HFFc6 (cell line): ENCODE measurements at regions not wholly inside any gene's neighbourhood (a gene's known extent, or its start where the extent isn't known, plus 50 kb on each side); places are given as distances from the start of the nearest gene placed in this dataset.
"Not testable (repeated sequence)": the region's sequence is repeated elsewhere in the genome, so short reads cannot be mapped to it uniquely, and the experiment has no call there.

Source experiments
- DNase-seq: peaks from one replicate; pipeline ENCODE4 v3.0.0-alpha.2; 2018
- H3K27ac Mint-ChIP-seq: 2 replicates; pipeline ENCODE4 v1.8.0; 2020; ENCODE audit warnings: mild to moderate bottlenecking, mixed read lengths
- H3K27me3 Mint-ChIP-seq: 2 replicates; pipeline ENCODE4 v1.8.0; 2021; ENCODE audit warnings: mild to moderate bottlenecking, moderate library complexity, mixed read lengths; ENCODE audit not compliant: insufficient read depth
- H3K36me3 Mint-ChIP-seq: 2 replicates; pipeline ENCODE4 v1.8.0; 2021; ENCODE audit warnings: low read depth, mixed read lengths
- H3K4me1 Mint-ChIP-seq: 2 replicates; pipeline ENCODE4 v1.8.0; 2020; ENCODE audit warnings: low read depth, mixed read lengths
- H3K4me3 Mint-ChIP-seq: 2 replicates; pipeline ENCODE4 v1.8.0; 2020; ENCODE audit warnings: mild to moderate bottlenecking, moderate library complexity, mixed read lengths
- H3K9me3 Mint-ChIP-seq: 2 replicates; pipeline ENCODE4 v1.8.0; 2020; ENCODE audit warnings: mild to moderate bottlenecking, mixed read lengths
- CTCF ChIP-seq: fragments of 200-600 bp; sonication (generic); IDR thresholded peaks from 2 replicates; pipeline ENCODE4 v1.5.0; 2021; ENCODE audit warnings: antibody characterized with exemption, mild to moderate bottlenecking

GRCh38 chr2:129803871-129804270 is 175.6 kb upstream of the RAB6C start:
- no peaks in the 10 kb centered on the region for H3K36me3 Mint-ChIP-seq
- H3K27ac Mint-ChIP-seq, result no peak overlapping the region
- 0 out of 2 replicates have a peak, but pooled peaks cover 7% of the 10 kb centered on the region for H3K4me1 Mint-ChIP-seq
- H3K27me3 Mint-ChIP-seq, result peaks cover 2% of the 10 kb centered on the region
- H3K4me3 Mint-ChIP-seq, result no peak overlapping the region
- DNase-seq, result no peak
- peaks cover 10% of the 10 kb centered on the region; the same call in 1 of the 2 replicates for H3K9me3 Mint-ChIP-seq
- no peak for TF ChIP-seq CTCF

GRCh38 chr2:129805899-129806298 is 173.6 kb upstream of the RAB6C start:
- Mint-ChIP-seq H3K36me3 (no peaks in the 10 kb centered on the region), H3K27me3 (peaks cover 2% of the 10 kb centered on the region), H3K4me1 (0 out of 2 replicates have a peak, but pooled peaks cover 7% of the 10 kb centered on the region), H3K4me3 (no peak overlapping the region), H3K9me3 (no peaks in the 10 kb centered on the region; the same call in 1 of the 2 replicates), H3K27ac (no peak overlapping the region)
- no peak for TF ChIP-seq CTCF
- DNase-seq, result no peak

- Mint-ChIP-seq H3K27ac (no peak overlapping the region), H3K9me3 (no peaks in the 10 kb centered on the region; the same call in 1 of the 2 replicates), H3K36me3 (no peaks in the 10 kb centered on the region), H3K4me1 (0 out of 2 replicates have a peak, but pooled peaks cover 7% of the 10 kb centered on the region), H3K27me3 (peaks cover 2% of the 10 kb centered on the region), H3K4me3 (no peak overlapping the region)
- DNase-seq, result no peak
- no peak for TF ChIP-seq CTCF
These were observed 173.1 kb upstream of the RAB6C start for GRCh38 chr2:129806317-129806716.

GRCh38 chr2:129806990-129807389 is 172.5 kb upstream of the RAB6C start:
- DNase-seq, result no peak
- H3K36me3 Mint-ChIP-seq, result no peaks in the 10 kb centered on the region
- H3K27ac Mint-ChIP-seq, result no peak overlapping the region
- no peak overlapping the region for H3K4me3 Mint-ChIP-seq
- no peaks in the 10 kb centered on the region; the same call in 1 of the 2 replicates for H3K9me3 Mint-ChIP-seq
- no peak for TF ChIP-seq CTCF
- peaks cover 2% of the 10 kb centered on the region for H3K27me3 Mint-ChIP-seq
- 0 out of 2 replicates have a peak, but pooled peaks cover under 1% of the 10 kb centered on the region for H3K4me1 Mint-ChIP-seq

- DNase-seq, H3K36me3 Mint-ChIP-seq, H3K4me3 Mint-ChIP-seq, H3K27ac Mint-ChIP-seq, H3K27me3 Mint-ChIP-seq, H3K9me3 Mint-ChIP-seq, H3K4me1 Mint-ChIP-seq: not testable (repeated sequence)
These were observed 171.7 kb upstream of the RAB6C start for GRCh38 chr2:129807642-129808338.

- peaks cover 17% of the 10 kb centered on the region for H3K9me3 Mint-ChIP-seq
- no peak overlapping the region for H3K4me3 Mint-ChIP-seq
- no peak overlapping the region for H3K27ac Mint-ChIP-seq
- no peaks in the 10 kb centered on the region for H3K4me1 Mint-ChIP-seq
- no peaks in the 10 kb centered on the region for H3K36me3 Mint-ChIP-seq
- DNase-seq, result no peak
- H3K27me3 Mint-ChIP-seq, result no peaks in the 10 kb centered on the region; the same call in none of the 2 replicates
- no peak for TF ChIP-seq CTCF
These were observed 168.9 kb upstream of the RAB6C start for GRCh38 chr2:129810521-129810920.
